ENCODE measurements at regions not wholly inside any gene's neighbourhood (a gene's known extent, or its start where the extent isn't known, plus 50 kb on each side); places are given as distances from the start of the nearest gene placed in this dataset.
A peak's percentile ranks its signal among the peaks of the same experiment; 100 is the strongest.
"Not testable (repeated sequence)": the region's sequence is repeated elsewhere in the genome, so short reads cannot be mapped to it uniquely, and the experiment has no call there.

- DNase-seq (ENCODE audit: low read depth), result peak; percentile 89
- in situ Hi-C loops (cut with HindIII; ENCODE audit: low pct_unique_long_range_greater_than_20kb, low sequenced_read_pairs), result no loop called here
Measured at GRCh38 chr11:86152006-86152862, 83.3 kb upstream of the PICALM start.

- in situ Hi-C loops (cut with HindIII; ENCODE audit: low pct_unique_long_range_greater_than_20kb, low sequenced_read_pairs), result no loop called here
Measured at GRCh38 chr11:86151174-86152005, 82.5 kb upstream of the PICALM start.

DNA sequence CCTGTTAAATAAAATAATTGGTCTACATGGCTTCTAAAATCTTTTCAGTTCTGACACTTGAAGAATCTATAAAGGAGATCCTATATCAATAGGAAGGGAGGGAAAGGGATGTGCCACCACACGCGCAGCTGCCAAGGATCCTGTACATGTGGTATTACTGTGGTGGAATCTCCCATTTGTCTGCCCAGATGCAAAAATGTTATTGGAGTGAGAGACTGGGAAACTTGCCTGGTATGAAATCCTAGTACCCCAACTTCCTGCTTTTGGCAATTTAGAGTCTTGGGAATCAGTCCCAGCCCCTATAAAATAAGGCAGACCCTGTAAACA is 81.9 kb upstream of the PICALM start:
- DNase-seq (ENCODE audit: low read depth), result no peak
- in situ Hi-C loops (cut with HindIII; ENCODE audit: low pct_unique_long_range_greater_than_20kb, low sequenced_read_pairs), result no loop called here

More at GRCh38 chr11:86151174-86152005, 82.5 kb upstream of the PICALM start:
- no peak for DNase-seq (ENCODE audit: low read depth)

- no peak for DNase-seq (ENCODE audit: low read depth)
- in situ Hi-C loops (cut with HindIII; ENCODE audit: low pct_unique_long_range_greater_than_20kb, low sequenced_read_pairs), result no loop called here
Measured at GRCh38 chr11:86149792-86150191, 80.9 kb upstream of the PICALM start.

GRCh38 chr11:86148345-86148747 is 79.5 kb upstream of the PICALM start:
- no peak for DNase-seq (ENCODE audit: low read depth)
- in situ Hi-C loops (cut with HindIII; ENCODE audit: low pct_unique_long_range_greater_than_20kb, low sequenced_read_pairs), result no loop called here

DNA sequence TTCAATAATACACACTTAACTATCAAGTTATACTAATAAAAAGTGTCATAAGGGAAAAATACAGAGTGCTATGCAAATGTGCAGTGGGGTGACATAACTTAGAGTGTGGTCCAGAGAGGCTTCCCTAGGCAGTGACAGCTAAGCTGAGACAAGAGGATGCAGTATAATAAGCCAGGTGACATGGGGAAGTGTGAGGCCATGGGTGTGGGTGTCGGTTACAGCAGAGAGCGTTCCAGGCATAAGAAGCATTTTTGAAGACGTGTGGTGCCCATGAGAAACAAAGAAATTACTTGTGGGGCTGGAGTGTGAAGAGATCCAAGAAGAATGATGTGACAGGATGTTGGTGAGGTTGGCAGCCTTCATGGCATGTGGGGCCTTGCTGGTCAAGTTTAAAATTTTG is 78.1 kb upstream of the PICALM start:
- DNase-seq (ENCODE audit: low read depth), result no peak
- in situ Hi-C loops (cut with HindIII; ENCODE audit: low pct_unique_long_range_greater_than_20kb, low sequenced_read_pairs), result no loop called here

DNA sequence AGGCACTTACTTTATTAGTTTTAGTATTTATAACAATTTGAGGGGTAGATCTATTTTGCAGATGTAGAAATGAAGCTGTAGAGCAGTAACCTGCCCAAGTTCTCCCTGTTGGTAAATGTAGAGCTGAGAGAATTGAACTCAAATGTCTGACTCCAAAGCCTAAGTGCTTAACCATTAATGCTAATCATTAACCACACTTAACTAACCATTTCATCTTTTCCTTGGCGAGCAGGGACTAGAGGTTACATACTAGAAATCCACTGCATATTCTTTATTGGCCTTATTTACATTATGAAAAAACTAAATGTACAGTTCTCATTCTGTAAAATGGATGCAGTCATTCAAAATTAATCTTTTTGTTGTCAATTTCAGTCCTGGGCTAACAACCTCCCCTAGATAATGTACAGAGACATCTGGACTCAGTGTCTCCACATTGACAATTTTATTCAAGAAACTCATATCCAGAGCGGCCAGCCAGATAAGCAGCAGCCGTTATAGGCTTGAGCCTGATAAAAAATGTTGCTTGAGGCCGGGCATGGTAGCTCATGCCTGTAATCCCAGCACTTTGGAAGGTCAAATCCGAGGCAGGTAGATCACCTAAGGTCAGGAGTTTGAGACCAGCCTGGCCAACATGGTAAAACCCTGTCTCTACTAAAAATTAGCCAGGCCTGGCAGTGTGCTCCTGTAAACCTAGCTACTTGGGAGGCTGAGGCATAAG is 76.7 kb upstream of the PICALM start:
- in situ Hi-C loops (cut with HindIII; ENCODE audit: low pct_unique_long_range_greater_than_20kb, low sequenced_read_pairs), result no loop called here
- DNase-seq (ENCODE audit: low read depth), result peak; percentile 64

GRCh38 chr11:86144846-86145245 is 76.0 kb upstream of the PICALM start:
- in situ Hi-C loops (cut with HindIII; ENCODE audit: low pct_unique_long_range_greater_than_20kb, low sequenced_read_pairs), result no loop called here
- DNase-seq (ENCODE audit: low read depth), result no peak

- in situ Hi-C loops (cut with HindIII; ENCODE audit: low pct_unique_long_range_greater_than_20kb, low sequenced_read_pairs); DNase-seq (ENCODE audit: low read depth): not testable (repeated sequence)
Measured at GRCh38 chr11:86144087-86144486, 75.2 kb upstream of the PICALM start.

DNA sequence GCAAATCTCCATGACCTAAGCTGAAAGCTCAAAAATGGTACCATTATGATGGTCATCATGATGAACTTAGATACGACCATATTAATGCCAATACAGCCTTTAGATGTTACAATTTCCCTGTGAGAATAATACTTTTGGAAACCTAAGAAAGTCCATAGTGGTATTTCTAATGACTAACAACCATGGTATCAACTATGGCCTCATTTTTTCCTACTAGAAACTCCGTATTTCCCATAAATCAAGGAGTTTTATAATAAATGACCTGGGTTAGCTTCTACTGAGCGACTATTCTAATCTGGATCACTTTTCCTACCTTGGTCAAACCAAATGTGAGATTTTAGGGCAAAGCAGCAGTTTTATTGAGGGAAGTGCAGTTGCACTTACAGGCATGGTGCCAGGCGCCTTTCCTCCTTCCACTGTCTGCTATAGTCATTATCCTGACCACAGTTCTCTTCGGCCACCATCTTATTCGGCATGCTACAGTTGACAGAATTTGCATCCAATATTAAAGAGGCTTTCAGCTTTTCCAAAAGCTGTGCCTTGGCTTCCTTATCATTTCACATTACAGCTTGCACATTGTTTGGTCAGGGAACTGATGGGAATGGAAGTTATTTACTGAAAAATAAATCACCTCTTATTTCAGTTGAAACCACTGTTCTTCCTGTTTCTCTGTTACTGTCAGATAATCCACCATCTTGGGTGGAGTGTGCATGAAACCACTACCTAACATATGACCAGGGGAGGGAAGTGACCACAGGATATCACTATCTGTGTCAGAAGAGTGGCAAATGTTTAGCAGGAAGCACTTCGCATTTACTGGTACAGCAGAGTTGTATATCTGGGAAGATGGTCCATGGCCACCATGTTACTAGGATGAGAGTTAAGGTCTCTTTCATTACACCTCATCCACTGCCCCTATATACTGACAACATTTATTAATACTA is 74.5 kb upstream of the PICALM start:
- in situ Hi-C loops (cut with HindIII; ENCODE audit: low pct_unique_long_range_greater_than_20kb, low sequenced_read_pairs), result no loop called here
- no peak for DNase-seq (ENCODE audit: low read depth)

GRCh38 chr11:86142170-86142569 is 73.3 kb upstream of the PICALM start:
- in situ Hi-C loops (cut with HindIII; ENCODE audit: low pct_unique_long_range_greater_than_20kb, low sequenced_read_pairs), result no loop called here

DNA sequence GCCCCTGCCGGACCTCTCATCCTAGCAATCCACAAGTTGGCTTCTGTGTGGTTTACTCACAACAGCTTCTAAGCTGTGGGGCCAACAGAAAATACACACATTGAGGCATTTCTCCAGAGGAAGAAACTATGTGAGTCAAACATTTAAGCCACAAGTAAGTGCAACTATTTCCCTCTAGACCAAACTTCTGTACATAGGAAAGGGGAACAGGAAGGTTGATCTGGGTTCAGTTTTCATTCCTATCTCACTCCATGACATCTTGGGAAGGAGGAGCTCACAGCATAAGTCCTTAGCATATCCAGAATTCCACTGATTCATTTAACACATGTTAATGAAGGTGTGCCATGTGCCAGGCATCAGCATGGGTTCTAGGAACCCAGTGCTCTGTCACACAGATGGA is 72.8 kb upstream of the PICALM start:
- DNase-seq (ENCODE audit: low read depth), result no peak
- in situ Hi-C loops (cut with HindIII; ENCODE audit: low pct_unique_long_range_greater_than_20kb, low sequenced_read_pairs), result no loop called here

More at GRCh38 chr11:86142170-86142569, 73.3 kb upstream of the PICALM start:
- no peak for DNase-seq (ENCODE audit: low read depth)

GRCh38 chr11:86140334-86140990 is 71.6 kb upstream of the PICALM start:
- in situ Hi-C loops (cut with HindIII; ENCODE audit: low pct_unique_long_range_greater_than_20kb, low sequenced_read_pairs), result no loop called here
- no peak for DNase-seq (ENCODE audit: low read depth)

GRCh38 chr11:86138958-86139357 is 70.1 kb upstream of the PICALM start:
- in situ Hi-C loops (cut with HindIII; ENCODE audit: low pct_unique_long_range_greater_than_20kb, low sequenced_read_pairs), result no loop called here
- no peak for DNase-seq (ENCODE audit: low read depth)

GRCh38 chr11:86136538-86136937 is 67.7 kb upstream of the PICALM start:
- DNase-seq (ENCODE audit: low read depth), result no peak
- in situ Hi-C loops (cut with HindIII; ENCODE audit: low pct_unique_long_range_greater_than_20kb, low sequenced_read_pairs), result no loop called here

- in situ Hi-C loops (cut with HindIII; ENCODE audit: low pct_unique_long_range_greater_than_20kb, low sequenced_read_pairs), result no loop called here
- no peak for DNase-seq (ENCODE audit: low read depth)
Measured at GRCh38 chr11:86135319-86135714, 66.4 kb upstream of the PICALM start.

- in situ Hi-C loops (cut with HindIII; ENCODE audit: low pct_unique_long_range_greater_than_20kb, low sequenced_read_pairs), result no loop called here
- no peak for DNase-seq (ENCODE audit: low read depth)
Measured at GRCh38 chr11:86134580-86135318, 65.9 kb upstream of the PICALM start.

Data from Caki2 (cell line).